PC-9 (cell line): ENCODE measurements at regions not wholly inside any gene's neighbourhood (a gene's known extent, or its start where the extent isn't known, plus 50 kb on each side); places are given as distances from the start of the nearest gene placed in this dataset.

ENCODE experiments used
- EZH2 ChIP-seq: fragments of 200-600 bp; sonication (generic); IDR thresholded peaks from 2 replicates; pipeline ENCODE4 v1.8.0; 2017; ENCODE audit warnings: antibody characterized with exemption, low read depth
- TF ChIP-seq, protein P1 (sequence below): fragments of 200-600 bp; sonication (generic); conservative IDR thresholded peaks from 2 replicates; pipeline ENCODE4 v1.6.1; 2017; ENCODE audit warnings: mixed run types, antibody characterized with exemption, mild to moderate bottlenecking, moderate library complexity

- TF ChIP-seq, protein P1, sequence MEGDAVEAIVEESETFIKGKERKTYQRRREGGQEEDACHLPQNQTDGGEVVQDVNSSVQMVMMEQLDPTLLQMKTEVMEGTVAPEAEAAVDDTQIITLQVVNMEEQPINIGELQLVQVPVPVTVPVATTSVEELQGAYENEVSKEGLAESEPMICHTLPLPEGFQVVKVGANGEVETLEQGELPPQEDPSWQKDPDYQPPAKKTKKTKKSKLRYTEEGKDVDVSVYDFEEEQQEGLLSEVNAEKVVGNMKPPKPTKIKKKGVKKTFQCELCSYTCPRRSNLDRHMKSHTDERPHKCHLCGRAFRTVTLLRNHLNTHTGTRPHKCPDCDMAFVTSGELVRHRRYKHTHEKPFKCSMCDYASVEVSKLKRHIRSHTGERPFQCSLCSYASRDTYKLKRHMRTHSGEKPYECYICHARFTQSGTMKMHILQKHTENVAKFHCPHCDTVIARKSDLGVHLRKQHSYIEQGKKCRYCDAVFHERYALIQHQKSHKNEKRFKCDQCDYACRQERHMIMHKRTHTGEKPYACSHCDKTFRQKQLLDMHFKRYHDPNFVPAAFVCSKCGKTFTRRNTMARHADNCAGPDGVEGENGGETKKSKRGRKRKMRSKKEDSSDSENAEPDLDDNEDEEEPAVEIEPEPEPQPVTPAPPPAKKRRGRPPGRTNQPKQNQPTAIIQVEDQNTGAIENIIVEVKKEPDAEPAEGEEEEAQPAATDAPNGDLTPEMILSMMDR = no peak
- TF ChIP-seq EZH2 = no peak
Observed at GRCh38 chr16:88314991-88315542, 67.7 kb upstream of the ZNF469 start.
